Stimulated activated naive B cell treated with anti-CD40 and anti-IgM and Interleukin-4, amounts not matched to agents 10 μg/mL and 1 μg/mL and 100 μg/mL, for 72 hours (primary cell): ENCODE measurements at regions not wholly inside any gene's neighbourhood (a gene's known extent, or its start where the extent isn't known, plus 50 kb on each side); places are given as distances from the start of the nearest gene placed in this dataset.
A peak's percentile ranks its signal among the peaks of the same experiment; 100 is the strongest.
"Not testable (repeated sequence)": the region's sequence is repeated elsewhere in the genome, so short reads cannot be mapped to it uniquely, and the experiment has no call there.

Source experiments
- ATAC-seq, 2 donors: fragments of 150-1000 bp; cut with Tn5 transposase; replicated peaks; 2 replicates each; pipeline ENCODE4 v1.10.0; 2021; ENCODE audit warnings: moderate library complexity in 1 of 2
- DNase-seq: peaks from one replicate; pipeline ENCODE4 v3.0.0; 2021
- H3K27ac Mint-ChIP-seq: one replicate; pipeline ENCODE4 v1.8.0; 2022; ENCODE audit warnings: mild to moderate bottlenecking, mixed read lengths
- H3K27me3 Mint-ChIP-seq, 2 donors: one replicate each; pipeline ENCODE4 v1.8.0; 2022; ENCODE audit warnings: mixed read lengths in 2 of 2
- H3K36me3 Mint-ChIP-seq, 2 donors: one replicate each; pipeline ENCODE4 v1.8.0; 2022; ENCODE audit warnings: mixed read lengths in 2 of 2, mild to moderate bottlenecking in 1 of 2
- H3K4me1 Mint-ChIP-seq, 2 donors: one replicate each; pipeline ENCODE4 v1.8.0; 2022; ENCODE audit warnings: mixed read lengths in 2 of 2, mild to moderate bottlenecking in 1 of 2
- H3K4me3 Mint-ChIP-seq, 2 donors: one replicate each; pipeline ENCODE4 v1.8.0; 2022; ENCODE audit warnings: mild to moderate bottlenecking in 2 of 2, mixed read lengths in 2 of 2, moderate library complexity in 1 of 2
- H3K9me3 Mint-ChIP-seq, 2 donors: one replicate each; pipeline ENCODE4 v1.8.0; 2022; ENCODE audit warnings: mixed read lengths in 2 of 2, mild to moderate bottlenecking in 1 of 2

- DNase-seq = no peak
- H3K4me1 Mint-ChIP-seq = no peaks in the 10 kb centered on the region
Observed at GRCh38 chr4:55008166-55009056, 117.0 kb downstream of the KDR start.

GRCh38 chr4:55005910-55006309 is 119.5 kb downstream of the KDR start:
- Mint-ChIP-seq H3K9me3 (peaks cover 0 to 7% of the 10 kb centered on the region in 2 donors), H3K27ac (no peak overlapping the region), H3K27me3 (peaks cover 0 to 18% of the 10 kb centered on the region in 2 donors), H3K36me3 (no peaks in the 10 kb centered on the region), H3K4me3 (no peak overlapping the region), H3K4me1 (no peaks in the 10 kb centered on the region)
- no peak for DNase-seq
- no peak for ATAC-seq

More at GRCh38 chr4:55008166-55009056, 117.0 kb downstream of the KDR start:
- ATAC-seq = no peak
- Mint-ChIP-seq H3K27ac (no peak overlapping the region), H3K9me3 (peaks cover 0 to 4% of the 10 kb centered on the region in 2 donors), H3K27me3 (peaks cover 0 to 19% of the 10 kb centered on the region in 2 donors), H3K4me3 (no peak overlapping the region), H3K36me3 (no peaks in the 10 kb centered on the region)

GRCh38 chr4:55004831-55005230 is 120.6 kb downstream of the KDR start:
- Mint-ChIP-seq H3K27me3 (peaks cover 0 to 13% of the 10 kb centered on the region in 2 donors), H3K4me1 (no peaks in the 10 kb centered on the region), H3K9me3 (peaks cover 0 to 6% of the 10 kb centered on the region in 2 donors), H3K27ac (no peak overlapping the region), H3K36me3 (no peaks in the 10 kb centered on the region), H3K4me3 (no peak overlapping the region)
- ATAC-seq (no peak), DNase-seq (no peak)

- no peak overlapping the region for H3K4me3 Mint-ChIP-seq
- no peaks in the 10 kb centered on the region for H3K4me1 Mint-ChIP-seq
- ATAC-seq = no peak
- DNase-seq = no peak
- H3K36me3 Mint-ChIP-seq = no peaks in the 10 kb centered on the region
- peaks cover 0 to 3% of the 10 kb centered on the region in 2 donors for H3K9me3 Mint-ChIP-seq
- peaks cover 3 to 10% of the 10 kb centered on the region in 2 donors for H3K27me3 Mint-ChIP-seq
- no peak overlapping the region for H3K27ac Mint-ChIP-seq
Observed at GRCh38 chr4:55002431-55002830, 123.0 kb downstream of the KDR start.

GRCh38 chr4:55001538-55001937 is 123.9 kb downstream of the KDR start:
- H3K9me3 Mint-ChIP-seq = peaks cover 0 to 3% of the 10 kb centered on the region in 2 donors
- H3K27me3 Mint-ChIP-seq = peaks cover 3 to 10% of the 10 kb centered on the region in 2 donors
- DNase-seq (no peak), ATAC-seq (no peak)
- no peak overlapping the region for H3K27ac Mint-ChIP-seq
- no peaks in the 10 kb centered on the region for H3K36me3 Mint-ChIP-seq
- H3K4me3 Mint-ChIP-seq = no peak overlapping the region
- no peaks in the 10 kb centered on the region for H3K4me1 Mint-ChIP-seq

- Mint-ChIP-seq H3K4me3 (no peak overlapping the region), H3K9me3 (peaks cover 4 to 6% of the 10 kb centered on the region in 2 donors), H3K36me3 (no peaks in the 10 kb centered on the region), H3K4me1 (no peaks in the 10 kb centered on the region), H3K27ac (no peak overlapping the region), H3K27me3 (peaks cover 8% of the 10 kb centered on the region in 2 donors)
- no peak for ATAC-seq
- no peak for DNase-seq
Observed at GRCh38 chr4:54999003-54999402, 126.4 kb downstream of the KDR start.

GRCh38 chr4:54993473-54994026 is 131.8 kb downstream of the KDR start:
- not testable (repeated sequence) for H3K27ac Mint-ChIP-seq, H3K36me3 Mint-ChIP-seq, H3K27me3 Mint-ChIP-seq, H3K4me3 Mint-ChIP-seq, ATAC-seq, H3K4me1 Mint-ChIP-seq, DNase-seq
- peaks cover 10 to 22% of the 10 kb centered on the region in 2 donors for H3K9me3 Mint-ChIP-seq

- Mint-ChIP-seq H3K27me3 (peaks cover 0 to 9% of the 10 kb centered on the region in 2 donors), H3K27ac (no peak overlapping the region), H3K9me3 (peaks cover 15 to 32% of the 10 kb centered on the region in 2 donors), H3K36me3 (peaks cover 2 to 5% of the 10 kb centered on the region in 2 donors), H3K4me3 (no peak overlapping the region), H3K4me1 (no peaks in the 10 kb centered on the region)
- DNase-seq (no peak), ATAC-seq (no peak)
Observed at GRCh38 chr4:54992266-54992665, 133.1 kb downstream of the KDR start.

- Mint-ChIP-seq H3K36me3 (peaks cover 2 to 7% of the 10 kb centered on the region in 2 donors), H3K27ac (no peak overlapping the region), H3K27me3 (peaks cover 0 to 5% of the 10 kb centered on the region in 2 donors), H3K4me1 (no peaks in the 10 kb centered on the region), H3K4me3 (no peak overlapping the region), H3K9me3 (peaks cover 15 to 29% of the 10 kb centered on the region in 2 donors)
- DNase-seq (no peak), ATAC-seq (no peak)
Observed at GRCh38 chr4:54988655-54989054, 136.7 kb downstream of the KDR start.

GRCh38 chr4:54986095-54986846 is 139.1 kb downstream of the KDR start:
- no peak overlapping the region for H3K27ac Mint-ChIP-seq
- peaks cover 0 to 5% of the 10 kb centered on the region in 2 donors for H3K27me3 Mint-ChIP-seq
- ATAC-seq (no peak), DNase-seq (no peak)
- H3K9me3 Mint-ChIP-seq = peaks cover 13 to 29% of the 10 kb centered on the region in 2 donors
- no peaks in the 10 kb centered on the region for H3K4me1 Mint-ChIP-seq
- H3K4me3 Mint-ChIP-seq = no peak overlapping the region
- H3K36me3 Mint-ChIP-seq = peaks cover 2 to 7% of the 10 kb centered on the region in 2 donors

- H3K27me3 Mint-ChIP-seq = peaks cover 12 to 26% of the 10 kb centered on the region in 2 donors
- ATAC-seq (no peak), DNase-seq (no peak)
- H3K4me3 Mint-ChIP-seq = no peak overlapping the region
- H3K4me1 Mint-ChIP-seq = peaks cover 0 to 4% of the 10 kb centered on the region in 2 donors
- peaks cover 0 to 2% of the 10 kb centered on the region in 2 donors for H3K36me3 Mint-ChIP-seq
- peaks cover 4 to 6% of the 10 kb centered on the region in 2 donors for H3K9me3 Mint-ChIP-seq
- no peak overlapping the region for H3K27ac Mint-ChIP-seq
Observed at GRCh38 chr4:54976682-54977081, 148.7 kb downstream of the KDR start.

- no peak for DNase-seq
- Mint-ChIP-seq H3K27ac (no peak overlapping the region), H3K4me1 (peaks cover 0 to 4% of the 10 kb centered on the region in 2 donors), H3K4me3 (no peak overlapping the region), H3K36me3 (peaks cover 0 to 2% of the 10 kb centered on the region in 2 donors), H3K27me3 (peaks cover 12 to 27% of the 10 kb centered on the region in 2 donors), H3K9me3 (peaks cover 4 to 6% of the 10 kb centered on the region in 2 donors)
- no peak for ATAC-seq
Observed at GRCh38 chr4:54976031-54976430, 149.4 kb downstream of the KDR start.

GRCh38 chr4:54973784-54974183 is 151.6 kb downstream of the KDR start:
- no peak overlapping the region for H3K27ac Mint-ChIP-seq
- no peaks in the 10 kb centered on the region for H3K9me3 Mint-ChIP-seq
- H3K36me3 Mint-ChIP-seq = peaks cover 0 to 2% of the 10 kb centered on the region in 2 donors

GRCh38 chr4:54971474-54971950 is 153.9 kb downstream of the KDR start:
- ATAC-seq (peak; percentile 79 to 86), DNase-seq (no peak)
- Mint-ChIP-seq H3K4me1 (peaks cover 0 to 4% of the 10 kb centered on the region in 2 donors), H3K27me3 (peaks cover 11 to 17% of the 10 kb centered on the region in 2 donors), H3K4me3 (no peak overlapping the region), H3K36me3 (peaks cover 0 to 2% of the 10 kb centered on the region in 2 donors), H3K9me3 (no peaks in the 10 kb centered on the region), H3K27ac (no peak overlapping the region)

More at GRCh38 chr4:54973784-54974183, 151.6 kb downstream of the KDR start:
- ATAC-seq = no peak
- no peak overlapping the region for H3K4me3 Mint-ChIP-seq
- peaks cover 0 to 4% of the 10 kb centered on the region in 2 donors for H3K4me1 Mint-ChIP-seq
- peaks cover 7 to 27% of the 10 kb centered on the region in 2 donors for H3K27me3 Mint-ChIP-seq
- no peak for DNase-seq
